HG03139 (cell line): ENCODE measurements at regions not wholly inside any gene's neighbourhood (a gene's known extent, or its start where the extent isn't known, plus 50 kb on each side); places are given as distances from the start of the nearest gene placed in this dataset.

Source experiments
- ATAC-seq: cut with Tn5 transposase; IDR thresholded peaks from one replicate; pipeline ENCODE4 v1.9.1; 2021; ENCODE audit not compliant: unreplicated experiment

GRCh38 chr2:155350783-155351580, 652.5 kb downstream of the KCNJ3 start:
- no peak for ATAC-seq

- no peak for ATAC-seq
Observed at GRCh38 chr2:155332016-155332415, 633.5 kb downstream of the KCNJ3 start.

GRCh38 chr2:155320236-155320635, 621.7 kb downstream of the KCNJ3 start:
- ATAC-seq, result no peak

- ATAC-seq, result no peak
Observed at GRCh38 chr2:155318710-155319109, 620.2 kb downstream of the KCNJ3 start.

GRCh38 chr2:155315768-155316167, 617.3 kb downstream of the KCNJ3 start:
- ATAC-seq, result no peak

- ATAC-seq, result peak; percentile 59
Observed at GRCh38 chr2:155310589-155310988, 612.1 kb downstream of the KCNJ3 start.

GRCh38 chr2:155309483-155309882, 611.0 kb downstream of the KCNJ3 start:
- no peak for ATAC-seq

GRCh38 chr2:155308367-155309009, 610.0 kb downstream of the KCNJ3 start:
- no peak for ATAC-seq

- no peak for ATAC-seq
Observed at GRCh38 chr2:155301221-155301620, 602.7 kb downstream of the KCNJ3 start.

GRCh38 chr2:155298001-155298400, 599.5 kb downstream of the KCNJ3 start:
- no peak for ATAC-seq

GRCh38 chr2:155294358-155294757, 595.9 kb downstream of the KCNJ3 start:
- ATAC-seq, result no peak

GRCh38 chr2:155281907-155282306, 583.4 kb downstream of the KCNJ3 start:
- ATAC-seq, result no peak

GRCh38 chr2:155273323-155273722, 574.8 kb downstream of the KCNJ3 start:
- ATAC-seq, result no peak

GRCh38 chr2:155266583-155266982, 568.1 kb downstream of the KCNJ3 start:
- no peak for ATAC-seq

- no peak for ATAC-seq
Observed at GRCh38 chr2:155266109-155266508, 567.6 kb downstream of the KCNJ3 start.

GRCh38 chr2:155256803-155257202, 558.3 kb downstream of the KCNJ3 start:
- ATAC-seq, result no peak

- no peak for ATAC-seq
Observed at GRCh38 chr2:155250800-155251199, 552.3 kb downstream of the KCNJ3 start.

GRCh38 chr2:155240176-155240575, 541.7 kb downstream of the KCNJ3 start:
- no peak for ATAC-seq

GRCh38 chr2:155235710-155236109, 537.2 kb downstream of the KCNJ3 start:
- ATAC-seq, result no peak

GRCh38 chr2:155223781-155224406, 525.4 kb downstream of the KCNJ3 start:
- peak; percentile 51 for ATAC-seq

- ATAC-seq, result no peak
Observed at GRCh38 chr2:155218945-155219344, 520.5 kb downstream of the KCNJ3 start.

GRCh38 chr2:155218292-155218924, 519.9 kb downstream of the KCNJ3 start:
- ATAC-seq, result no peak
